Mucosa of descending colon (tissue), 3 donors: ENCODE measurements at regions not wholly inside any gene's neighbourhood (a gene's known extent, or its start where the extent isn't known, plus 50 kb on each side); places are given as distances from the start of the nearest gene placed in this dataset.
"Not testable (repeated sequence)": the region's sequence is repeated elsewhere in the genome, so short reads cannot be mapped to it uniquely, and the experiment has no call there.

ENCODE experiments used
- ATAC-seq: fragments of 200-7000 bp; cut with Tn5 transposase; one replicate; pipeline ENCODE4 v1.9.1; 2020; ENCODE audit warnings: mild to moderate bottlenecking, moderate library complexity
- DNase-seq, 3 donors: peaks; one replicate each; pipeline ENCODE4 v3.0.0-alpha.2; 2020
- H3K36me3 ChIP-seq: fragments of 200-600 bp; one replicate; pipeline ENCODE4 v1.8.0; 2021; ENCODE audit warnings: low read depth, mild to moderate bottlenecking
- H3K4me1 ChIP-seq: fragments of 200-600 bp; one replicate; pipeline ENCODE4 v1.8.0; 2021; ENCODE audit warnings: low read depth, mild to moderate bottlenecking
- H3K4me3 ChIP-seq: fragments of 200-600 bp; one replicate; pipeline ENCODE4 v1.8.0; 2021; ENCODE audit warnings: mild to moderate bottlenecking
- H3K9me3 ChIP-seq: fragments of 200-600 bp; one replicate; pipeline ENCODE4 v1.8.0; 2021; ENCODE audit warnings: mild to moderate bottlenecking
- CTCF ChIP-seq: fragments of 200-600 bp; IDR thresholded peaks from one replicate; pipeline ENCODE4 v1.8.0; 2022; ENCODE audit warnings: antibody characterized with exemption, mild to moderate bottlenecking
- intact Hi-C, 2 donors: fragments of 100-400 bp; cut with DNase I in 1 of 2; cut with micrococcal nuclease in 1 of 2; formaldehyde crosslinking; loops; one replicate each; pipeline versions ENCODE4 v1.11.0 to v1.11.1; 2022; cut with DNase I, micrococcal nuclease
- donor health status: DM: no; HTN: no; CAD: no; lungs with moderate emphysema.
- donor health status: DM: no; HTN: no; CAD: no.
- donor health status: DM: no; HTN: yes; CAD: no.

GRCh38 chr11:96540875-96541274 lies 151.1 kb downstream of the JRKL start:
- ATAC-seq, result no peak
- Histone ChIP-seq H3K9me3 (no peaks in the 10 kb centered on the region), H3K4me3 (no peak overlapping the region), H3K36me3 (no peaks in the 10 kb centered on the region), H3K4me1 (no peaks in the 10 kb centered on the region)
- intact Hi-C loops, result no loop called here
- DNase-seq, result no peak
- no peak for TF ChIP-seq CTCF

- no peak for DNase-seq
- H3K4me3 ChIP-seq, result no peak overlapping the region
- no peak for ATAC-seq
- H3K4me1 ChIP-seq, result no peaks in the 10 kb centered on the region
- TF ChIP-seq CTCF, result no peak
- intact Hi-C loops, result no loop called here
- no peaks in the 10 kb centered on the region for H3K36me3 ChIP-seq
- H3K9me3 ChIP-seq, result no peaks in the 10 kb centered on the region
Measured at GRCh38 chr11:96543177-96543576, 153.4 kb downstream of the JRKL start.

GRCh38 chr11:96545192-96545591 lies 155.4 kb downstream of the JRKL start:
- DNase-seq, H3K4me1 ChIP-seq, H3K4me3 ChIP-seq, H3K9me3 ChIP-seq, ATAC-seq, H3K36me3 ChIP-seq, intact Hi-C loops: not testable (repeated sequence)

- H3K9me3 ChIP-seq, result no peaks in the 10 kb centered on the region
Measured at GRCh38 chr11:96551136-96551535, 161.3 kb downstream of the JRKL start.

GRCh38 chr11:96554236-96554820 lies 164.5 kb downstream of the JRKL start:
- intact Hi-C loops, result no loop called here
- Histone ChIP-seq H3K36me3 (no peaks in the 10 kb centered on the region), H3K9me3 (peaks cover under 1% of the 10 kb centered on the region), H3K4me1 (no peaks in the 10 kb centered on the region), H3K4me3 (no peak overlapping the region)
- ATAC-seq (no peak), DNase-seq (no peak)
- TF ChIP-seq CTCF, result no peak

More at GRCh38 chr11:96551136-96551535, 161.3 kb downstream of the JRKL start:
- Histone ChIP-seq H3K36me3 (no peaks in the 10 kb centered on the region), H3K4me1 (no peaks in the 10 kb centered on the region), H3K4me3 (no peak overlapping the region)
- ATAC-seq (no peak), DNase-seq (no peak)
- TF ChIP-seq CTCF, result no peak
- intact Hi-C loops, result no loop called here

- H3K36me3 ChIP-seq, H3K9me3 ChIP-seq, H3K4me1 ChIP-seq, DNase-seq, ATAC-seq, intact Hi-C loops, H3K4me3 ChIP-seq: not testable (repeated sequence)
Measured at GRCh38 chr11:96555826-96556225, 166.0 kb downstream of the JRKL start.

GRCh38 chr11:96560727-96561126 lies 170.9 kb downstream of the JRKL start:
- DNase-seq, H3K36me3 ChIP-seq, H3K4me3 ChIP-seq, H3K4me1 ChIP-seq, H3K9me3 ChIP-seq, ATAC-seq, intact Hi-C loops: not testable (repeated sequence)
